AG04449 (cell line): ENCODE measurements at regions not wholly inside any gene's neighbourhood (a gene's known extent, or its start where the extent isn't known, plus 50 kb on each side); places are given as distances from the start of the nearest gene placed in this dataset.
A peak's percentile ranks its signal among the peaks of the same experiment; 100 is the strongest.

Experiments used
- CTCF ChIA-PET: fragments of 350-600 bp; formaldehyde crosslinking; extraction: SDS; loops from one replicate; lab custom pipeline; 2021; ENCODE audit warnings: antibody characterized with exemption; lab: Yijun Ruan, JAX
- POLR2A ChIA-PET: fragments of 400-600, 350-600 bp; formaldehyde crosslinking; extraction: SDS; loops from one replicate; lab custom pipeline; 2020; ENCODE audit warnings: antibody characterized with exemption, inconsistent platforms; lab: Yijun Ruan, JAX
- DNase-seq: peaks from one replicate; pipeline ENCODE4 v3.0.0-alpha.2; 2010; ENCODE audit warnings: low read depth, low spot score
- H3K4me3 ChIP-seq: 2 replicates; pipeline ENCODE4 v1.5.1; 2011; ENCODE audit warnings: low read depth, mild to moderate bottlenecking, control low read depth, low read length
- CTCF ChIP-seq: IDR thresholded peaks from one replicate; pipeline ENCODE4 v1.5.1; 2011; ENCODE audit warnings: mild to moderate bottlenecking, moderate library complexity, low read length, control low read depth, inconsistent platforms; ENCODE audit not compliant: insufficient read depth; ENCODE audit errors: missing control alignments

- DNase-seq = no peak
- TF ChIP-seq CTCF = no peak
- ChIA-PET CTCF (no interaction called here), POLR2A (no interaction called here)
- no peak overlapping the region for H3K4me3 ChIP-seq
Observed at GRCh38 chr4:1466034-1466862, 60.0 kb upstream of the NKX1-1 start.

DNA sequence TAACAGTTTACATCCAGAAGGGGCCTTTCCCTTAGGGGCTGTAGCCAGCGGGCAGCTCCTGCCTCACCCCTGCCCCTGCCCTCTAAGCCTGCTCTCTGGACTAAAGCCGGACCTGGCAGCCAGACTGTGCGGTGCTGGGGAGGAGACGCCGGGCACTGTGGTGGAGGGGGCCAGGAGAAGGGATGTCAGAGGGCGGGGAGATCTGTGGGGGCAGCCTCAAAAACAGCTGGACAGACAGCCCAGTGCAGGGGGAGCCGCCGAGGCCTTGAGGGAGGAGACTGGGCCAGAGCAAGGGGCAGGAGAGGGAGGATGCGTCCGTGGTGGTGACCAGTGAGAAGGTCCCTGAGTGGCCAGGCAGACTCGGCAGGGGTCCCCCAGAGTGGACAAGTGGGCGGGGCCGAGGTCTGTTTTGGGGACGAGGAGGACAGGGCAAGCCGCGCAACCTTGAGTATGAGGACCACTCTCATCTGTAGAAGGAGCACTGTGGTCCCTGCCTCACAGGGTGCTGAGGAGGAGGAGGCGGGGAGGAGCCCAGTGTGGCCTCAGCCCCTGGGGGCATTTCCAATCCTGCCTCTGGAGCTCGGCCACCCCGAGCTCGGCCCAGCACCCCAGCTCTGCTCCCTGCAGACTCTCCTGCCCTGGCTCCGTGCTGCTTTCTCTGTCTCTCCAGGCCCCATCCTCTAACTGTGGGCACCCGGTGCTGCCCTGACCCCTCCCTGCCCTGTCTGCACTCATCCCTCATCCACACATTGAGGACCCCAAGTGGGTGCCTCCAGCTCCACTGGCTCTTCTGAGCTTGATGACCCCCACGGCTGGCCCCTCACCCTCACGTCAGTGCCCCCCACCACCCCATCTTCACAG, 59.2 kb upstream of the NKX1-1 start:
- DNase-seq = no peak
- ChIA-PET CTCF (no interaction called here), POLR2A (no interaction called here)
- TF ChIP-seq CTCF = no peak
- no peak overlapping the region for H3K4me3 ChIP-seq

GRCh38 chr4:1464581-1465171, 58.4 kb upstream of the NKX1-1 start:
- no peak for TF ChIP-seq CTCF
- POLR2A ChIA-PET = no interaction called here
- CTCF ChIA-PET = no interaction called here

DNA sequence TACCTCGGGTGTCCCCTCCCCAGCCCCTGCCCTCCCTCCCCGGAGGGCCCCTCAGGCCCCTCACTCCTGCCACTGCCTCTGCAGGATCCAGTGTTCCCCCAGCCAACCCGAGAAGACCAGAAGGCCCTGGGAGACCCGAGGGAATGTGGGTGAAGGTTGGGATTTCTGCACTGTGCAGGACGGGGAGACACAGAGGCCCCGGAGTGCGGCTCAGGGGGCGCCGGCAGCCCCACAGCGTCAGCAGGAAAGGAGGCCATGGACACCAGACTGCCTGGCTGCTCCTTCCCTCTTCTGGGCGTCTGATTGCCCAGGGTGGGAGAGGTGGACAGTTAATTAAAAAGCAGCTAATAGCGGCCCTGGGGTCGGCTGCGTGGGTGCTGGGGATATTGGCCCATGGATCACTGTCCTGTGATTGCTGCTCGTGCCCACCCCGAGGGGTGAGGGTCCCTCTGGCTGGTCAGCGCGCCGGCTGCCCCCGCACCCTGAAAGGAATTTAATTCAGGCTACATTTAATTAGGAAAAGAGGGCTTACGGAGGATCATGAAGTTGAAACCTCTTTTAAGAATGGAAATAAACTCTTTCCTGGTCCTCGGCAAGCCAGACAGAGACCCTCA, 57.8 kb upstream of the NKX1-1 start:
- CTCF ChIA-PET = no interaction called here
- no peak overlapping the region for H3K4me3 ChIP-seq
- TF ChIP-seq CTCF = no peak
- POLR2A ChIA-PET = no interaction called here
- no peak for DNase-seq

More at GRCh38 chr4:1464581-1465171, 58.4 kb upstream of the NKX1-1 start:
- DNase-seq = no peak
- H3K4me3 ChIP-seq = no peak overlapping the region

- TF ChIP-seq CTCF = no peak
- CTCF ChIA-PET = no interaction called here
- POLR2A ChIA-PET = no interaction called here
- no peak overlapping the region for H3K4me3 ChIP-seq
- DNase-seq = peak; percentile 12
Observed at GRCh38 chr4:1463088-1463926, 57.1 kb upstream of the NKX1-1 start.
